ENCODE measurements at regions not wholly inside any gene's neighbourhood (a gene's known extent, or its start where the extent isn't known, plus 50 kb on each side); places are given as distances from the start of the nearest gene placed in this dataset.

DNA sequence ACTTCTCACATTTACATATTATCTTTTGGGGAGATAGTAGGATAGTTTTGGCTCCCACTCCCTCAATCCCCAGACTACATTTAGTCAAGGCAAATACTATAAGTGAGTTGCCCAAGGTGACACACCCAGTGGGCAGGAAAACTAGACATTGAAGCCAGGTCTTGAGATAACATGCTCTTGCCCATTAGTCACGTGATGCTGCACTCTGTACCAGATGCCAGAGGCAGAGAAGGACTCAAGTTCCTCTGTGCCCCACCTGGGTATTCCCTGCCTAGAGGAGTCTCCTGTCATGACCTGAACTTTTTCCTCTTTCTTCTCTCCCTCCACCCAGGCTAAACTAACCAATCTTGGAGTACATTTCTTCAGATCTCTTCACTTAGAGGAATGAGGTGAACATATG, 484.9 kb downstream of the BUD13 start:
- WGBS (ENCODE audit: insufficient coverage): 22% methylated on average over 1 of the region's 1 CpG
- Histone ChIP-seq H3K9me3 (no peaks in the 10 kb centered on the region), H3K27me3 (replicated peaks in 1 of 2; ENCODE audit: control insufficient read depth in 2 of 2, extremely low read depth in 1 of 2, insufficient read depth in 2 of 2, low read length in 1 of 2) (peaks cover 0 to 6% of the 10 kb centered on the region in 2 experiments), H3K4me1 (ENCODE audit: control insufficient read depth in 1 of 2, extremely low read depth in 1 of 2, insufficient read depth in 2 of 2, low read length in 2 of 2) (no peaks in the 10 kb centered on the region), H3K36me3 (ENCODE audit: control insufficient read depth in 2 of 2, extremely low read depth in 1 of 2, insufficient read depth in 1 of 2, low read length in 1 of 2) (no peaks in the 10 kb centered on the region), H3K27ac (ENCODE audit: low read length) (no peak overlapping the region), H3K4me3 (ENCODE audit: control insufficient read depth in 1 of 2, extremely low read depth in 1 of 2, low read length in 1 of 2) (no peak overlapping the region)
- POLR2A ChIA-PET: no interaction called here
- ATAC-seq (replicated peaks in 1 of 4) (no peak), DNase-seq (no peak)
- no peaks in the 10 kb centered on the region for H3K4me1 Mint-ChIP-seq
- no peak overlapping the region for H3K4me3 Mint-ChIP-seq
- H3K27me3 Mint-ChIP-seq: peaks cover 2 to 17% of the 10 kb centered on the region in 2 donors
- no peaks in the 10 kb centered on the region for H3K36me3 Mint-ChIP-seq
- CTCF ChIA-PET: no interaction called here
- peaks cover 4 to 8% (median 7%) of the 10 kb centered on the region in 3 donors for H3K9me3 Mint-ChIP-seq
- H3K27ac Mint-ChIP-seq: no peak overlapping the region

- H3K4me1 Mint-ChIP-seq: no peaks in the 10 kb centered on the region
- ATAC-seq (replicated peaks in 1 of 4): no peak
- CTCF ChIA-PET: no interaction called here
These were observed 487.8 kb downstream of the BUD13 start for GRCh38 chr11:116285026-116285425.

GRCh38 chr11:116283300-116283699, 489.5 kb downstream of the BUD13 start:
- DNase-seq: no peak
- H3K9me3 Mint-ChIP-seq: peaks cover 0 to under 1% (median 0%) of the 10 kb centered on the region in 3 donors
- WGBS (ENCODE audit: insufficient coverage): 55% methylated on average over 3 of the region's 3 CpGs
- H3K27ac Mint-ChIP-seq: no peak overlapping the region
- peaks cover 2 to 15% of the 10 kb centered on the region in 2 donors for H3K27me3 Mint-ChIP-seq
- ATAC-seq (replicated peaks in 1 of 4): no peak
- H3K4me1 ChIP-seq (ENCODE audit: control insufficient read depth in 1 of 2, extremely low read depth in 1 of 2, insufficient read depth in 2 of 2, low read length in 2 of 2): no peaks in the 10 kb centered on the region
- H3K9me3 ChIP-seq: no peaks in the 10 kb centered on the region
- H3K27ac ChIP-seq (ENCODE audit: low read length): no peak overlapping the region
- POLR2A ChIA-PET: no interaction called here
- H3K36me3 ChIP-seq (ENCODE audit: control insufficient read depth in 2 of 2, extremely low read depth in 1 of 2, insufficient read depth in 1 of 2, low read length in 1 of 2): no peaks in the 10 kb centered on the region
- CTCF ChIA-PET: no interaction called here
- H3K4me3 Mint-ChIP-seq: no peak overlapping the region
- no peak overlapping the region for H3K4me3 ChIP-seq (ENCODE audit: control insufficient read depth in 1 of 2, extremely low read depth in 1 of 2, low read length in 1 of 2)
- H3K36me3 Mint-ChIP-seq: no peaks in the 10 kb centered on the region
- no peaks in the 10 kb centered on the region for H3K4me1 Mint-ChIP-seq
- peaks cover 0 to 6% of the 10 kb centered on the region in 2 experiments for H3K27me3 ChIP-seq (replicated peaks in 1 of 2; ENCODE audit: control insufficient read depth in 2 of 2, extremely low read depth in 1 of 2, insufficient read depth in 2 of 2, low read length in 1 of 2)

More at GRCh38 chr11:116285026-116285425, 487.8 kb downstream of the BUD13 start:
- Mint-ChIP-seq H3K27me3 (peaks cover 2 to 14% of the 10 kb centered on the region in 2 donors), H3K36me3 (no peaks in the 10 kb centered on the region), H3K27ac (no peak overlapping the region), H3K4me3 (no peak overlapping the region), H3K9me3 (peaks cover 4 to 8% (median 7%) of the 10 kb centered on the region in 3 donors)
- Histone ChIP-seq H3K9me3 (no peaks in the 10 kb centered on the region), H3K4me3 (ENCODE audit: control insufficient read depth in 1 of 2, extremely low read depth in 1 of 2, low read length in 1 of 2) (no peak overlapping the region), H3K27ac (ENCODE audit: low read length) (no peak overlapping the region), H3K4me1 (ENCODE audit: control insufficient read depth in 1 of 2, extremely low read depth in 1 of 2, insufficient read depth in 2 of 2, low read length in 2 of 2) (no peaks in the 10 kb centered on the region), H3K27me3 (replicated peaks in 1 of 2; ENCODE audit: control insufficient read depth in 2 of 2, extremely low read depth in 1 of 2, insufficient read depth in 2 of 2, low read length in 1 of 2) (peaks cover 0 to 5% of the 10 kb centered on the region in 2 experiments), H3K36me3 (ENCODE audit: control insufficient read depth in 2 of 2, extremely low read depth in 1 of 2, insufficient read depth in 1 of 2, low read length in 1 of 2) (no peaks in the 10 kb centered on the region)
- DNase-seq: no peak
- 53% methylated on average over 3 of the region's 3 CpGs for WGBS (ENCODE audit: insufficient coverage)
- POLR2A ChIA-PET: no interaction called here

DNA sequence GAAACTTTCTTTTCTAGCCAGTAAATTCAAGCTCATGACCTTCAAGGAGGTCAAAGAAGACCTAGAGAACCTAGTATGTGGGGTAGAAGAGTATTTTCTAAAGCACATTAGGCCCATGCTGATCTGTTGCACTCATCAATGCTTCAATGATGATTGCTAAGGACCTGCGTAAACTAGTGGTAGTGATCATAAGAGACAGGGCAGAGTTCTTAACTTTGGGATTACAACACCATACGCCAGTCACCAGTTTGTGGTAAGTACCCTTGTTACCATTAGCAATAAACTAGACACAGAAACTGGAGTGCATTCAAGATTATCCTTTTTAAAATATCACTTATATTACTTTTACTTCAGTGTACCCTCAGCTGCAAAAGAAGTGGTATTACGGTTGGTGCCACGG, 490.3 kb downstream of the BUD13 start:
- no peak overlapping the region for H3K27ac Mint-ChIP-seq
- H3K36me3 Mint-ChIP-seq: no peaks in the 10 kb centered on the region
- no peak overlapping the region for H3K4me3 Mint-ChIP-seq
- no peaks in the 10 kb centered on the region for H3K4me1 Mint-ChIP-seq
- H3K36me3 ChIP-seq (ENCODE audit: control insufficient read depth in 2 of 2, extremely low read depth in 1 of 2, insufficient read depth in 1 of 2, low read length in 1 of 2): no peaks in the 10 kb centered on the region
- H3K9me3 ChIP-seq: no peaks in the 10 kb centered on the region
- CTCF ChIA-PET: interaction anchor here in 1 of 2 donors (0.7 kb wide), 1 partner anchor 1547 kb away, joined by 4 read pairs; no protein-coding TSS in a partner anchor
- POLR2A ChIA-PET: no interaction called here
- DNase-seq: no peak
- no peaks in the 10 kb centered on the region for H3K9me3 Mint-ChIP-seq
- peaks cover 0 to 7% of the 10 kb centered on the region in 2 experiments for H3K27me3 ChIP-seq (replicated peaks in 1 of 2; ENCODE audit: control insufficient read depth in 2 of 2, extremely low read depth in 1 of 2, insufficient read depth in 2 of 2, low read length in 1 of 2)
- no peak overlapping the region for H3K27ac ChIP-seq (ENCODE audit: low read length)
- 80% methylated on average over 1 of the region's 4 CpGs for WGBS (ENCODE audit: insufficient coverage)
- no peak overlapping the region for H3K4me3 ChIP-seq (ENCODE audit: control insufficient read depth in 1 of 2, extremely low read depth in 1 of 2, low read length in 1 of 2)
- no peaks in the 10 kb centered on the region for H3K4me1 ChIP-seq (ENCODE audit: control insufficient read depth in 1 of 2, extremely low read depth in 1 of 2, insufficient read depth in 2 of 2, low read length in 2 of 2)
- no peak for ATAC-seq (replicated peaks in 1 of 4)
- peaks cover 2 to 11% of the 10 kb centered on the region in 2 donors for H3K27me3 Mint-ChIP-seq

DNA sequence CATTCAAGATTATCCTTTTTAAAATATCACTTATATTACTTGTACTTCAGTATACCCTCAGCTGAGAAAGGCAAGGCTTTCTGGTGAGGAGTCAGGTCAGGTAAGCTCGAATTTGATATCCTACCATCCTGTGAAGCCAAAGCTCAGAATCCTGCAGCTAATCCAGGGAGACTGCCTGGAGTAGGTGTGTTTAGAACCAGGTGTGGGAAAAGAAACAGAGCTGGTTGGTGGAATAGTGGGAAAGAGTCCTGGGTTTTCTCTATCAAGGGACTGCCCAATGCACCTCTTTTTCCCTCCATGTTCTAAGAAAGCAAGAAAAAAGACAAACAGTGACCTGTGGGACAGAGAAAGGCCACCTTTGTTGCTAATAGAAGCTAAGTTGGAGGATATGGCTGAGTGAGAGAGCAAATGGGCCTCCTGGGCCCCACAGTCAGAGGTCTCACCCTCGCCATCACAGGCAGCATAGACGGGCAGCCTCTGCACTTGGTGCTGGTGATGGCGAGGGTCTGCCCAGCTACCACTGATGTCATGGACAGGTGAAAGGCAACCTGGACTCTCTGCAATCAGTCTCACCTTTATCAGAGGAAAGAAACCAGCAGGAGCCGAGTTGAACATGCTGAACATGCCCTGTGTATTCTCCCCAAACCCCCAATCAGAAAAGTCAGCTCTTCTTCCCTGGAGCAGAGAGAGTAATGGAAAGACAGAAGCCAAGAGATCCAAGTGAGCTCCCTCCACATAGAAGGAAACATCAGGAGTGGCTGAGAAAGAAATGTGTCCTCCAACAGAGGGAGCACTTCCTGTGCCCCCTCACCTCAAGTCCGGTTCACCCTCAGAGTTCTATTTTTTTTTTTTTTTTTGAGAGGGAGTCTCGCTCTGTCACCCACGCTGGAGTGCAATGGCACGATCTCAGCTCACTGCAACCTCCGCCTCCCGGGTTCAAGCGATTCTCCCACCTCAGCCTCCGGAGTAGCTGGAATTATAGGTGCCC, 491.3 kb downstream of the BUD13 start:
- H3K27ac Mint-ChIP-seq: no peak overlapping the region
- POLR2A ChIA-PET: interaction anchor here in 1 of 2 donors (0.7 kb wide), 2 partner anchors 99 to 1894 kb away, joined by 4 to 7 read pairs; no protein-coding TSS in a partner anchor
- H3K36me3 Mint-ChIP-seq: no peaks in the 10 kb centered on the region
- no peak overlapping the region for H3K4me3 Mint-ChIP-seq
- no peak overlapping the region for H3K27ac ChIP-seq (ENCODE audit: low read length)
- no peaks in the 10 kb centered on the region for H3K36me3 ChIP-seq (ENCODE audit: control insufficient read depth in 2 of 2, extremely low read depth in 1 of 2, insufficient read depth in 1 of 2, low read length in 1 of 2)
- no peak for DNase-seq
- H3K27me3 ChIP-seq (replicated peaks in 1 of 2; ENCODE audit: control insufficient read depth in 2 of 2, extremely low read depth in 1 of 2, insufficient read depth in 2 of 2, low read length in 1 of 2): peaks cover 0 to 15% of the 10 kb centered on the region in 2 experiments
- H3K9me3 ChIP-seq: no peaks in the 10 kb centered on the region
- no peak overlapping the region for H3K4me3 ChIP-seq (ENCODE audit: control insufficient read depth in 1 of 2, extremely low read depth in 1 of 2, low read length in 1 of 2)
- no peak for ATAC-seq (replicated peaks in 1 of 4)
- H3K27me3 Mint-ChIP-seq: peaks cover 2 to 8% of the 10 kb centered on the region in 2 donors
- H3K4me1 ChIP-seq (ENCODE audit: control insufficient read depth in 1 of 2, extremely low read depth in 1 of 2, insufficient read depth in 2 of 2, low read length in 2 of 2): peaks cover 0 to 3% of the 10 kb centered on the region in 2 experiments
- no peaks in the 10 kb centered on the region for H3K4me1 Mint-ChIP-seq
- no peaks in the 10 kb centered on the region for H3K9me3 Mint-ChIP-seq
- 100% methylated on average over 3 of the region's 13 CpGs for WGBS (ENCODE audit: insufficient coverage)
- CTCF ChIA-PET: interaction anchor here in 1 of 2 donors (0.7 kb wide), 1 partner anchor 1546 kb away, joined by 4 read pairs; no protein-coding TSS in a partner anchor

DNA sequence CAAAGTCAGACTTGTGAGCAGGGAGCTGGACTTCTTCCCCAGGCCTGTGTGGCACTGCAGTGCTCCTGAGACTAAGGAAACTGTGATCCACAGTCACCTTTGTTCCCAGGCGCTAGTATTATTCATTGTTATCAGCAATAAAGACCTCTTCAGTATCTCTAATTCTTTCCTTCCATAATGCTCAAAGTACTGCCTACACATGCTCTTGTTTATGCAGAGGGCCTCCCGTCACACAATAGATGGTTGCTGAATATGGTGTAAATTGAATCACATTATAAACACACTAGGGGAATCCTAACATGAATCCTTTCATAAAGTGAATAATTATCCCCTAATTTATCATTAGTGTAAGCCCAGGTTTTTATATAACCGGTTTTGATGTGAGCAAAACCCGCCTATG, 493.3 kb downstream of the BUD13 start:
- H3K4me1 Mint-ChIP-seq: no peaks in the 10 kb centered on the region
- Histone ChIP-seq H3K9me3 (no peaks in the 10 kb centered on the region), H3K27me3 (replicated peaks in 1 of 2; ENCODE audit: control insufficient read depth in 2 of 2, extremely low read depth in 1 of 2, insufficient read depth in 2 of 2, low read length in 1 of 2) (peaks cover 0 to 28% of the 10 kb centered on the region in 2 experiments), H3K4me1 (ENCODE audit: control insufficient read depth in 1 of 2, extremely low read depth in 1 of 2, insufficient read depth in 2 of 2, low read length in 2 of 2) (peaks cover 0 to 6% of the 10 kb centered on the region in 2 experiments), H3K36me3 (ENCODE audit: control insufficient read depth in 2 of 2, extremely low read depth in 1 of 2, insufficient read depth in 1 of 2, low read length in 1 of 2) (no peaks in the 10 kb centered on the region), H3K4me3 (ENCODE audit: control insufficient read depth in 1 of 2, extremely low read depth in 1 of 2, low read length in 1 of 2) (no peak overlapping the region), H3K27ac (ENCODE audit: low read length) (no peak overlapping the region)
- WGBS (ENCODE audit: insufficient coverage): no CpG with 5 or more reads among the region's 4 CpGs
- DNase-seq: no peak
- ChIA-PET POLR2A (no interaction called here), CTCF (no interaction called here)
- no peak for ATAC-seq (replicated peaks in 1 of 4)
- H3K4me3 Mint-ChIP-seq: no peak overlapping the region
- H3K36me3 Mint-ChIP-seq: no peaks in the 10 kb centered on the region
- peaks cover 6 to 14% of the 10 kb centered on the region in 2 donors for H3K27me3 Mint-ChIP-seq
- no peak overlapping the region for H3K27ac Mint-ChIP-seq
- H3K9me3 Mint-ChIP-seq: no peaks in the 10 kb centered on the region
